ENCODE measurements at regions not wholly inside any gene's neighbourhood (a gene's known extent, or its start where the extent isn't known, plus 50 kb on each side); places are given as distances from the start of the nearest gene placed in this dataset.

DNA sequence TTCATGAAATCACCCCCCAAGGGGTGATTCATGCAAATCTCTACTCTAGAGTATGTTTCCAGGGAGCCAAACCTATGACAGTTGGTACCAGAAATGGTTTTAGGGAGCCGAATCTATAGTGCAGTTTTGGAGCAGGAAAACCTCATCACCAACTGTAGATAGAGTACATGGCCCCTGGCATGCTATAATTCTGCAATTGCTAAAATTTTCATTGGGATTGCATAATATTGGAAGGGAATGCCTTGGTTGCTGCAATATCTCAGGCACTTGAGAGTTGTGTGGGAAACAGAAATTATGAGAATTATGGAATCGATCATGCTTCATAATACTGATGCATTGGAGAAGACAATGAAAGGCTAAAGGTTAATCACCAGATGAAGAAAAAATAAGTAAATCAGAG is 148.2 kb upstream of the PLPPR1 start:
- TF ChIP-seq, protein P1, sequence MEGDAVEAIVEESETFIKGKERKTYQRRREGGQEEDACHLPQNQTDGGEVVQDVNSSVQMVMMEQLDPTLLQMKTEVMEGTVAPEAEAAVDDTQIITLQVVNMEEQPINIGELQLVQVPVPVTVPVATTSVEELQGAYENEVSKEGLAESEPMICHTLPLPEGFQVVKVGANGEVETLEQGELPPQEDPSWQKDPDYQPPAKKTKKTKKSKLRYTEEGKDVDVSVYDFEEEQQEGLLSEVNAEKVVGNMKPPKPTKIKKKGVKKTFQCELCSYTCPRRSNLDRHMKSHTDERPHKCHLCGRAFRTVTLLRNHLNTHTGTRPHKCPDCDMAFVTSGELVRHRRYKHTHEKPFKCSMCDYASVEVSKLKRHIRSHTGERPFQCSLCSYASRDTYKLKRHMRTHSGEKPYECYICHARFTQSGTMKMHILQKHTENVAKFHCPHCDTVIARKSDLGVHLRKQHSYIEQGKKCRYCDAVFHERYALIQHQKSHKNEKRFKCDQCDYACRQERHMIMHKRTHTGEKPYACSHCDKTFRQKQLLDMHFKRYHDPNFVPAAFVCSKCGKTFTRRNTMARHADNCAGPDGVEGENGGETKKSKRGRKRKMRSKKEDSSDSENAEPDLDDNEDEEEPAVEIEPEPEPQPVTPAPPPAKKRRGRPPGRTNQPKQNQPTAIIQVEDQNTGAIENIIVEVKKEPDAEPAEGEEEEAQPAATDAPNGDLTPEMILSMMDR (IDR thresholded peaks at IDR 0.05; ENCODE audit: insufficient read depth, low read length, poor library complexity, severe bottlenecking): no peak
- TF ChIP-seq EZH2phosphoT487 (conservative IDR thresholded peaks at IDR 0.05; ENCODE audit: low read length): no peak

All from SU-DHL-6 (cell line).